AG04450 (cell line): ENCODE measurements at regions not wholly inside any gene's neighbourhood (a gene's known extent, or its start where the extent isn't known, plus 50 kb on each side); places are given as distances from the start of the nearest gene placed in this dataset.

ENCODE experiments used
- CTCF ChIA-PET: fragments of 300-600, 350-600 bp; formaldehyde crosslinking; extraction: SDS; loops from one replicate; lab custom pipeline; 2022; ENCODE audit warnings: antibody characterized with exemption, inconsistent platforms; lab: Charles Lee
- POLR2A ChIA-PET: fragments of 350-600 bp; formaldehyde crosslinking; extraction: SDS; loops from one replicate; lab custom pipeline; 2021; ENCODE audit warnings: antibody characterized with exemption, inconsistent platforms; lab: Yijun Ruan, JAX
- DNase-seq: peaks from one replicate; pipeline ENCODE4 v3.0.0-alpha.2; 2011; ENCODE audit warnings: low read depth, low spot score
- H3K27ac ChIP-seq: one replicate; pipeline ENCODE4 v1.5.1; 2012; ENCODE audit warnings: low read depth, low read length, control low read depth
- H3K27me3 ChIP-seq: one replicate; pipeline ENCODE4 v1.6.0; 2012; ENCODE audit warnings: low read length; ENCODE audit not compliant: control insufficient read depth, insufficient read depth
- H3K4me3 ChIP-seq: 2 replicates; pipeline ENCODE4 v1.5.1; 2011; ENCODE audit warnings: mild to moderate bottlenecking, low read depth, low read length, control low read depth
- H3K9me3 ChIP-seq: 2 replicates; pipeline ENCODE4 v1.5.1; 2012; ENCODE audit warnings: low read length; ENCODE audit not compliant: control insufficient read depth, insufficient read depth
- TF ChIP-seq, protein P1 (sequence below): IDR thresholded peaks from 2 replicates; pipeline ENCODE4 v1.5.1; 2011; ENCODE audit warnings: low read depth, low read length, control low read depth, inconsistent platforms

DNA sequence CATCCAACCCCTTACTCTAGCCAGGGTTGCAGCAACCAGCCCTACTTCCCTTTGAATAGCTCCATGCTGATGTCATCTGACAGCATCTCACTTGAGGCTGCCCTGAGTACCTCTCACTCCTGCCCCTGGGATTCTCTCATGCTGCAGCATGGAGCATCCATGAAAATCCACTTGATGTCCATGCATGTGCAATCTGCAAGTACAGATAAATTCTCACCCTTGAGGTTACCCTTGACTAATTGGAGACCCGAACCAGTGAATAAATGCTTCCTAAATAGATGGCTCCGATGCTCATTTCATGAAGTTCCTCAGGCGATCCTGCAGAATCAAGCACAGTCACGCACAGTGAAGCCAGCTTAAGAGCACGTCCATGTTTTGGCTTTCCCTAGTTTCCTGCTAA lies 298.3 kb downstream of the RBM43 start:
- Histone ChIP-seq H3K9me3 (no peaks in the 10 kb centered on the region), H3K4me3 (no peak overlapping the region), H3K27ac (no peak overlapping the region), H3K27me3 (no peaks in the 10 kb centered on the region)
- TF ChIP-seq, protein P1, sequence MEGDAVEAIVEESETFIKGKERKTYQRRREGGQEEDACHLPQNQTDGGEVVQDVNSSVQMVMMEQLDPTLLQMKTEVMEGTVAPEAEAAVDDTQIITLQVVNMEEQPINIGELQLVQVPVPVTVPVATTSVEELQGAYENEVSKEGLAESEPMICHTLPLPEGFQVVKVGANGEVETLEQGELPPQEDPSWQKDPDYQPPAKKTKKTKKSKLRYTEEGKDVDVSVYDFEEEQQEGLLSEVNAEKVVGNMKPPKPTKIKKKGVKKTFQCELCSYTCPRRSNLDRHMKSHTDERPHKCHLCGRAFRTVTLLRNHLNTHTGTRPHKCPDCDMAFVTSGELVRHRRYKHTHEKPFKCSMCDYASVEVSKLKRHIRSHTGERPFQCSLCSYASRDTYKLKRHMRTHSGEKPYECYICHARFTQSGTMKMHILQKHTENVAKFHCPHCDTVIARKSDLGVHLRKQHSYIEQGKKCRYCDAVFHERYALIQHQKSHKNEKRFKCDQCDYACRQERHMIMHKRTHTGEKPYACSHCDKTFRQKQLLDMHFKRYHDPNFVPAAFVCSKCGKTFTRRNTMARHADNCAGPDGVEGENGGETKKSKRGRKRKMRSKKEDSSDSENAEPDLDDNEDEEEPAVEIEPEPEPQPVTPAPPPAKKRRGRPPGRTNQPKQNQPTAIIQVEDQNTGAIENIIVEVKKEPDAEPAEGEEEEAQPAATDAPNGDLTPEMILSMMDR = no peak
- POLR2A ChIA-PET = no interaction called here
- CTCF ChIA-PET = no interaction called here
- no peak for DNase-seq

DNA sequence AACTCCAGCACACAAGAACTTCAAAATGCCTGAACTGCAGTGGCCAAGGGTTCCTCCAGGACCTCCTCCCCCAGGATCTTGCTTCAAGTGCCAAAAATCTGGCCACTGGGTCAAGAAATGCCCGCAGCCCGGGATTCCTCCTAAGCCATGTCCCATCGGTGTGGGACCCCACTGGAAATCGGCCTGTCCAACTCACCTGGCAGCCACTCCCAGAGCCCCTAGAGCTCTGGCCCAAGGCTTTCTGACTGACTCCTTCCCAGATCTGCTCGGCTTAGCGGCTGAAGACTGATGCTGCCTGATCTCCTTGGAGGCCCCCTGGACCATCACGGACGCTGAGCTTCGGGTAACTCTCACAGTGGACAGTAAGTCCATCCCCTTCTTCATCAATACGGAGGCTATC lies 306.4 kb downstream of the RBM43 start:
- TF ChIP-seq, protein P1 = no peak
- H3K27ac ChIP-seq = no peak overlapping the region
- DNase-seq = no peak
- ChIA-PET CTCF (no interaction called here), POLR2A (no interaction called here)
- no peak overlapping the region for H3K4me3 ChIP-seq
- no peaks in the 10 kb centered on the region for H3K27me3 ChIP-seq
- peaks cover 3% of the 10 kb centered on the region for H3K9me3 ChIP-seq

DNA sequence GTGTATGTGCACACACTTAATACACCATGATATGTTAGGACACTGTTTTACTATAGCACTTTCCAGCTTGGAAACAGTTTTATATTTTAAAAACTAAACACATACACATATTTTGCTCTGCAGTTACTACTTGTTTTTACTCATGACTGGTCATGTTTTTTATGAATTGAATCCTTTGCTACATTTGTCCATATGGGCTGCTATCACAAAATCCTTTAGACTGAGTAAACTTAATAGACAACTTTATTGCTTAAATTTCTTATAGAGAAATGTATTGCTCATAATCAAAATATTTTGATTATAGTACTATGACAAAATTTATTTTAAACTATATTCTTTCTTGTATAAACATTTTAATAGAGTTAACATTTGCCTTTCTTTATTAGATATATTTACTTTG lies 314.8 kb downstream of the RBM43 start:
- CTCF ChIA-PET = no interaction called here
- no peak for DNase-seq

GRCh38 chr2:150944315-150944714 lies 317.3 kb downstream of the RBM43 start:
- H3K9me3 ChIP-seq = no peaks in the 10 kb centered on the region
- ChIA-PET POLR2A (no interaction called here), CTCF (no interaction called here)
- H3K4me3 ChIP-seq = no peak overlapping the region
- TF ChIP-seq, protein P1 = no peak
- no peak overlapping the region for H3K27ac ChIP-seq
- H3K27me3 ChIP-seq = no peaks in the 10 kb centered on the region
- DNase-seq = no peak

More for the DNA sequence above, 314.8 kb downstream of the RBM43 start:
- H3K27ac ChIP-seq = no peak overlapping the region
- H3K4me3 ChIP-seq = no peak overlapping the region
- H3K27me3 ChIP-seq = no peaks in the 10 kb centered on the region
- no peaks in the 10 kb centered on the region for H3K9me3 ChIP-seq
- POLR2A ChIA-PET = no interaction called here
- TF ChIP-seq, protein P1 = no peak

DNA sequence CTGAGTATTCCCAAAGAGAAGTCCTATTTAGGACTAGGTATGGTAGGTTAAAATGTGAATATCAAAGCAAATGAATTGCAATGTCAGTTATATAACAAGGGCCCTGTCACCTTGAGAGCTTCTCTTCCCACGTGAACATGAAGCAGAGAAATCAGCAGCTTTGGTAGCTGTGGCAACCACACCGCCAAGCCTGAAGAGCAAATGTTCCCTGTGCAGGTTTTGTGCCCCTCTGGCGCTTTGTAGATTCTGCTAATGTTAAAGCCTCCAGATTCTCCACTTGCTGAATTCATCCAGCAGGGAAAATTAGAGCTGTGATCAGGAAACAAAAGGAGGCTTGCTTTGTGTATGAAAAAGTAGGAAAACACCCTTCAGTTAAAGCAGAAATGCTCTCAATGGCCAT lies 322.6 kb downstream of the RBM43 start:
- no peak for DNase-seq
- H3K27ac ChIP-seq = no peak overlapping the region
- no peaks in the 10 kb centered on the region for H3K27me3 ChIP-seq
- ChIA-PET CTCF (interaction anchor here (0.6 kb wide), 1 partner anchor 94 kb away, joined by 3 read pairs; no protein-coding TSS in a partner anchor), POLR2A (interaction anchor here (0.6 kb wide), 1 partner anchor 53 kb away, joined by 3 read pairs; no protein-coding TSS in a partner anchor)
- no peak overlapping the region for H3K4me3 ChIP-seq
- TF ChIP-seq, protein P1 = no peak
- H3K9me3 ChIP-seq = no peaks in the 10 kb centered on the region
